ACC112 (cell line): ENCODE measurements at regions not wholly inside any gene's neighbourhood (a gene's known extent, or its start where the extent isn't known, plus 50 kb on each side); places are given as distances from the start of the nearest gene placed in this dataset.

Experiments used
- H2AFZ ChIP-seq: fragments of 200-600 bp; sonication (generic); one replicate; pipeline ENCODE4 v1.6.0; 2017; ENCODE audit warnings: antibody characterized with exemption, low read length; ENCODE audit not compliant: unreplicated experiment
- H3K27ac ChIP-seq: fragments of 200-600 bp; sonication (generic); 2 replicates; pipeline ENCODE4 v1.5.1; 2014; ENCODE audit warnings: low read depth, mild to moderate bottlenecking, antibody characterized with exemption, low read length, moderate library complexity
- H3K27me3 ChIP-seq: fragments of 200-600 bp; sonication (generic); 2 replicates; pipeline ENCODE4 v1.6.1; 2014; ENCODE audit warnings: mild to moderate bottlenecking, antibody characterized with exemption, low read length, moderate library complexity, mixed read lengths; ENCODE audit not compliant: insufficient read depth
- H3K36me3 ChIP-seq: fragments of 200-600 bp; sonication (generic); 2 replicates; pipeline ENCODE4 v1.6.1; 2016; ENCODE audit warnings: mild to moderate bottlenecking, antibody characterized with exemption, low read length, moderate library complexity, mixed read lengths; ENCODE audit not compliant: insufficient read depth
- H3K4me1 ChIP-seq: fragments of 200-600 bp; sonication (generic); one replicate; pipeline ENCODE4 v1.6.1; 2016; ENCODE audit warnings: low read length, mixed read lengths; ENCODE audit not compliant: insufficient read depth, unreplicated experiment, control insufficient read depth
- H3K4me3 ChIP-seq: fragments of 200-600 bp; sonication (generic); 2 replicates; pipeline ENCODE4 v1.5.1; 2014; ENCODE audit warnings: mild to moderate bottlenecking, low read depth, low read length
- H3K79me2 ChIP-seq: fragments of 200-600 bp; sonication (generic); one replicate; pipeline ENCODE4 v1.6.0; 2016; ENCODE audit warnings: low read length; ENCODE audit not compliant: control insufficient read depth, unreplicated experiment, insufficient read depth

DNA sequence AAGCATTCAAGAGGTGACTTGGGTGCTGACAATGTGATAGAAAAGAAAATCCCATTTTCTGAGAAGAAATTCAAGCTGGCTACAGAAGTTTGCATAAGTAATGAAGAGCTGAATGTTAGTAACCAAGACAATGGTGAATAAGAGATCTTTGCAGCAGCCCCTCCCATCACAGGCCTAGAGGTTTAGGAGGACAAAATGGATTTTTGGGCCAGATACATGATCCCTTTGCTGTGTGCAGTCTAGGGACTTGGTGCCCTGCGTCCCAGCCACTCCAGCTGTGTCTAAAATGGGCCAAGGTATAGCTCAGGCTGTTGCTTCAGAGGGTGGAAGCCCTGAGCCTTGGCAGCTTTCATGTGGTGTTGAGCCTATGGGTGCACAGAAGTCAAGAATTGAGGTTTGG is 107.0 kb upstream of the EPHA5 start:
- no peak overlapping the region for H3K4me3 ChIP-seq
- H2AFZ ChIP-seq, result no peak overlapping the region
- no peaks in the 10 kb centered on the region for H3K36me3 ChIP-seq
- H3K79me2 ChIP-seq, result no peaks in the 10 kb centered on the region
- H3K4me1 ChIP-seq, result no peaks in the 10 kb centered on the region
- H3K27ac ChIP-seq, result no peak overlapping the region
- no peaks in the 10 kb centered on the region for H3K27me3 ChIP-seq

DNA sequence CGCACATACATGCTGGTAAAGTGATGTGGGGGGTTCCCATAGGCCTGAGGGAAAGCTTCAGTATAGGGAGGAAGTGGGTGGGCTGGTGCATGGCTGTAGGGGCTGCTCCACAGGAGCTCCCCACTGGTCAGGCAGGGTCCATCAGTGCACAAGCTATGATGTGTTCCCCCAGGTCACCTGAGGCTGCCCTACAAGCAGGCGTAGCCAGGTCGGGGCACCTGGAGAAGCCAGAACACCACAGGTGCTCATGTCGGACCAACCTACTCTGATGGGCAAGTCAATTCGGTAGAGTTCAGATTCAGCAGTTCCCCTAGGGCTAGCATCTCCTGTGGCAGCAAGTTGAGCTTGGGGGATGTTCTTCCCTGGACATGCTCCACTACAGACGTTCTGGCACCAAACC is 103.3 kb upstream of the EPHA5 start:
- H3K4me1 ChIP-seq, result no peaks in the 10 kb centered on the region
- H2AFZ ChIP-seq, result no peak overlapping the region
- H3K27ac ChIP-seq, result no peak overlapping the region
- H3K4me3 ChIP-seq, result no peak overlapping the region
- no peaks in the 10 kb centered on the region for H3K27me3 ChIP-seq
- no peaks in the 10 kb centered on the region for H3K36me3 ChIP-seq
- H3K79me2 ChIP-seq, result no peaks in the 10 kb centered on the region

DNA sequence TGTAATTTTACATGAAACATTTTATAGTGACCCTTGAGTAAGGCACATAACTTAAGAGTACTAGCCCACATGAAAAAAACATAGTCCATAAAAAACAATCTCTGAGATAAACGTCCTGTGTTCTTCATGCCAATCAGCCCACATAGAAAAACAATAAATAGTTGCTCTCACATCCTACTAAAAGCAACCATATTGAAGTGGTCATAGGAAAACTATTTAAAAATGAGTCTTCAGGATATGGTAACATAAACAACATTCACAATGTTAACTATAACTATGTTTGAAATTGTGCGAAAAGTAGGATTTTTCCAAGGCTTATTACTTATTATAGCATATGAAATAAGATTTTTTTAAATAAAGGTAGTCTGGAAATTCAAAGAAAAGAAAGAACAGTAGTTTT is 77.1 kb upstream of the EPHA5 start:
- no peaks in the 10 kb centered on the region for H3K27me3 ChIP-seq
- no peak overlapping the region for H3K27ac ChIP-seq
- no peaks in the 10 kb centered on the region for H3K79me2 ChIP-seq
- H3K4me1 ChIP-seq, result peaks cover 6% of the 10 kb centered on the region
- H2AFZ ChIP-seq, result no peak overlapping the region
- H3K36me3 ChIP-seq, result no peaks in the 10 kb centered on the region
- no peak overlapping the region for H3K4me3 ChIP-seq

DNA sequence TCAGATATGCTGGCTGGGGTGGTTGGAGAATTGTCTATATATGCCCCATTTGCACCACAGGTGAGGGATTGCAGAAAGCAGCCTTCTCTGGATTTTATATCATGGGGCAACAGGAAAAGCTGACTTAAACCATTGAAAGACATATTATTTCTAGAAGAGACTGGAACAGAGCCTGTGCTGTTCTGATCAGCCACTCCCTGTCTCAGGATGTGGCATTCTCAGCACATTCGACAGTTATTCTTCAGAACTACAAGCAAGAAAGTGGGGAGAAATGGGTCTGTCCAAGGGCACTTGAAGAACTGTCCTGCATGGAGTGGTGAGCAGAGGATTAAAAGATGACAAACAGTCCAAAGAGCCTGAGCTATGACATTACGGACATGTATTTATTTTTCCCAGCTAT is 67.8 kb upstream of the EPHA5 start:
- no peaks in the 10 kb centered on the region for H3K27me3 ChIP-seq
- no peaks in the 10 kb centered on the region for H3K79me2 ChIP-seq
- no peak overlapping the region for H3K27ac ChIP-seq
- no peaks in the 10 kb centered on the region for H3K4me1 ChIP-seq
- no peak overlapping the region for H2AFZ ChIP-seq
- H3K4me3 ChIP-seq, result no peak overlapping the region
- H3K36me3 ChIP-seq, result no peaks in the 10 kb centered on the region

DNA sequence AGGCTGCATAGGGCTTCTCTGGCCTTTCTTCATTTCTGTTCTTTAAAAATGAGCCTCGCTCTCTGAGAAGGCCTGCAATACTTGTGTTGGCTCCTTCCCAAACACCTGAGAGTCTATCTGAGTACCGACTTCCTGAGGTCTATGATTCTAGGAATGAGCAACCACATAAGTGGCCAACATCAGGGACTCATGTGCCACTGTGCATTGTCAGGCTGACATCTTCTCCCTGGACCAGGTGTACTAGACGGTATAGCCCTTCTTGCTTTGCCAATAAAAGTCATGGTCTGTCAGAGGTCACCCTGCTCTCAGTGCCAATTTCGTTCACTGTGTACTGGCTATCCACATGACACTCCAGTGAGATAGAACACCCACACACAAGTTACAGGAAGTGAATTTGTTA is 67.4 kb upstream of the EPHA5 start:
- Histone ChIP-seq H3K4me1 (no peaks in the 10 kb centered on the region), H3K4me3 (no peak overlapping the region), H3K27ac (no peak overlapping the region), H2AFZ (no peak overlapping the region), H3K36me3 (no peaks in the 10 kb centered on the region), H3K79me2 (no peaks in the 10 kb centered on the region), H3K27me3 (no peaks in the 10 kb centered on the region)

DNA sequence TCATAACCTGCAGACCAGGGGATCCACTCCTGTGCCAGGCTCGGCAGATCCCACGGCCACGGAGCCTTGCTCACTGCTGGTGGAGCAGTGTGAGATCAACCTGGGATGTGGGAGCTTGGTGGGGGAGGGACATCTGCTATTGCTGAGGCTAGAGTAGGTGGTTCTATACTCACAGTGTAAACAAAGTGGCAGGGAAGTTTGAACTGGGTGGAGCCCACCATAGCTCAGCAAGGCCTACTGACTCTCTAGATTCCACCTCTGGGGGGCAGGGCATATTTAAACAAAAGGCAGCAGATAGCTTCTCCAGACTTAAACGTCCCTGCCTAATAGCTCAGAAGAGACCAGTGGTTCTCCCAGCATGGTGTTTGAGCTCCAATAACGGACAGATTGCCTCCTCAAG is 54.7 kb upstream of the EPHA5 start:
- Histone ChIP-seq H3K27me3 (no peaks in the 10 kb centered on the region), H3K36me3 (no peaks in the 10 kb centered on the region), H3K79me2 (no peaks in the 10 kb centered on the region), H3K4me3 (no peak overlapping the region), H3K4me1 (no peaks in the 10 kb centered on the region), H2AFZ (no peak overlapping the region), H3K27ac (no peak overlapping the region)
